Caco-2 (cell line): ENCODE measurements at regions not wholly inside any gene's neighbourhood (a gene's known extent, or its start where the extent isn't known, plus 50 kb on each side); places are given as distances from the start of the nearest gene placed in this dataset.

Source experiments
- BruUV-seq: library from RNA; stranded (reverse); fragments of 400-500 nt; replicated peaks from 2 replicates; lab custom pipeline; 2021; lab: Mats Ljungman, UMichigan
- CTCF ChIA-PET: fragments of 300-600 bp; sonication (Branson Sonifier 250); formaldehyde crosslinking; loops from one replicate; lab custom pipeline; 2022; ENCODE audit warnings: antibody characterized with exemption; lab: Charles Lee
- POLR2A ChIA-PET: fragments of 300-600 bp; sonication (Branson Sonifier 250); formaldehyde crosslinking; loops from one replicate; lab custom pipeline; 2022; ENCODE audit warnings: antibody characterized with exemption; lab: Charles Lee
- DNase-seq, 2 experiments: peaks; one replicate each; pipeline versions ENCODE4 v3.0.0 to v3.0.0-alpha.2; 2020 to 2022
- H3K27me3 ChIP-seq: replicated peaks from 2 replicates; pipeline ENCODE4 v1.6.0; 2011; ENCODE audit warnings: low read length; ENCODE audit not compliant: control insufficient read depth, insufficient read depth
- H3K36me3 ChIP-seq: 2 replicates; pipeline ENCODE4 v1.5.1; 2011; ENCODE audit warnings: low read length; ENCODE audit not compliant: control insufficient read depth, insufficient read depth
- H3K4me1 ChIP-seq: fragments of 250-450 bp; sonication (Bioruptor Pico); 2 replicates; pipeline ENCODE4 v1.5.1; 2020; ENCODE audit warnings: mild to moderate bottlenecking
- H3K4me3 ChIP-seq: 2 replicates; pipeline ENCODE4 v1.5.1; 2011; ENCODE audit warnings: low read depth, mild to moderate bottlenecking, control low read depth, low read length
- H3K9me3 ChIP-seq: fragments of 250-450 bp; sonication (Bioruptor Pico); 2 replicates; pipeline ENCODE4 v1.5.1; 2020; ENCODE audit warnings: mild to moderate bottlenecking, moderate library complexity
- H3K27ac Mint-ChIP-seq: one replicate; pipeline ENCODE4 v1.8.0; 2022; ENCODE audit warnings: mixed read lengths; ENCODE audit not compliant: unreplicated experiment
- H3K27me3 Mint-ChIP-seq: one replicate; pipeline ENCODE4 v1.8.0; 2022; ENCODE audit warnings: mixed read lengths; ENCODE audit not compliant: insufficient read depth, unreplicated experiment
- H3K36me3 Mint-ChIP-seq: one replicate; pipeline ENCODE4 v1.8.0; 2022; ENCODE audit warnings: mild to moderate bottlenecking, mixed read lengths; ENCODE audit not compliant: insufficient read depth, unreplicated experiment
- H3K4me1 Mint-ChIP-seq: one replicate; pipeline ENCODE4 v1.8.0; 2022; ENCODE audit warnings: low read depth, mixed read lengths; ENCODE audit not compliant: unreplicated experiment
- H3K4me3 Mint-ChIP-seq: one replicate; pipeline ENCODE4 v1.8.0; 2022; ENCODE audit warnings: mild to moderate bottlenecking, moderate library complexity, mixed read lengths; ENCODE audit not compliant: unreplicated experiment
- H3K9me3 Mint-ChIP-seq: one replicate; pipeline ENCODE4 v1.8.0; 2022; ENCODE audit warnings: mixed read lengths; ENCODE audit not compliant: unreplicated experiment
- intact Hi-C: fragments of 100-400 bp; cut with micrococcal nuclease; formaldehyde crosslinking; loops from one replicate; pipeline ENCODE4 v1.10.0; 2022; ENCODE audit not compliant: unreplicated experiment
- TF ChIP-seq, protein P1 (sequence below), 2 experiments: fragments of 200-600 bp in 1 of 2; IDR thresholded peaks; 1 replicate in 1 of 2; 2 replicates in 1 of 2; pipeline versions ENCODE4 v1.5.1 to v1.8.0; 2011 to 2022; ENCODE audit warnings: antibody characterized with exemption in 1 of 2, control low read depth in 1 of 2, inconsistent platforms in 1 of 2, low read depth in 1 of 2, low read length in 1 of 2, mild to moderate bottlenecking in 1 of 2, moderate library complexity in 1 of 2; ENCODE audit not compliant: insufficient read depth in 1 of 2, severe bottlenecking in 1 of 2, unreplicated experiment in 1 of 2

DNA sequence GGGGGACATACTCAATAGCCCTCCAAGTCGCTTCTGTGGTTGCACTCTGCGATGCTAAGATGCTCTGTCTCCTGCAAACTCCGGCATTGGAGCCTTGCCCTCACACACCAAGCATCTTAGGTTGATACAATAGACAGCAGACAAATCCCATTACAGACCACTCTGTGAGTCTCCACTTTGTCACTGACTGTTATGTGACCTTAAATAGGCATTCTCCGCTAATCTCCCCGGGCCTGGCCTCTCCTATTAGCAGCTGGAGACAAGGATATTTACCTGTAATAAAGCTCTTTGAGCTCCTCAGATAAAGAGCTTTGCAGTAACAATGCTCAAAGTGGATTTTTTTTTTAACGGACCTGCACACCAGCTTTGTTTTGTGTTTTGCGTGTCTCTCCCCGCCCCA is 479.7 kb upstream of the TBX3 start:
- H3K36me3 ChIP-seq: no peaks in the 10 kb centered on the region
- no peaks in the 10 kb centered on the region for H3K27me3 ChIP-seq
- Mint-ChIP-seq H3K27me3 (no peaks in the 10 kb centered on the region), H3K4me1 (peaks cover 40% of the 10 kb centered on the region), H3K9me3 (no peaks in the 10 kb centered on the region), H3K36me3 (no peaks in the 10 kb centered on the region), H3K4me3 (no peak overlapping the region), H3K27ac (no peak overlapping the region)
- no peaks in the 10 kb centered on the region for H3K9me3 ChIP-seq
- no TSS peak for BruUV-seq
- TF ChIP-seq, protein P1, sequence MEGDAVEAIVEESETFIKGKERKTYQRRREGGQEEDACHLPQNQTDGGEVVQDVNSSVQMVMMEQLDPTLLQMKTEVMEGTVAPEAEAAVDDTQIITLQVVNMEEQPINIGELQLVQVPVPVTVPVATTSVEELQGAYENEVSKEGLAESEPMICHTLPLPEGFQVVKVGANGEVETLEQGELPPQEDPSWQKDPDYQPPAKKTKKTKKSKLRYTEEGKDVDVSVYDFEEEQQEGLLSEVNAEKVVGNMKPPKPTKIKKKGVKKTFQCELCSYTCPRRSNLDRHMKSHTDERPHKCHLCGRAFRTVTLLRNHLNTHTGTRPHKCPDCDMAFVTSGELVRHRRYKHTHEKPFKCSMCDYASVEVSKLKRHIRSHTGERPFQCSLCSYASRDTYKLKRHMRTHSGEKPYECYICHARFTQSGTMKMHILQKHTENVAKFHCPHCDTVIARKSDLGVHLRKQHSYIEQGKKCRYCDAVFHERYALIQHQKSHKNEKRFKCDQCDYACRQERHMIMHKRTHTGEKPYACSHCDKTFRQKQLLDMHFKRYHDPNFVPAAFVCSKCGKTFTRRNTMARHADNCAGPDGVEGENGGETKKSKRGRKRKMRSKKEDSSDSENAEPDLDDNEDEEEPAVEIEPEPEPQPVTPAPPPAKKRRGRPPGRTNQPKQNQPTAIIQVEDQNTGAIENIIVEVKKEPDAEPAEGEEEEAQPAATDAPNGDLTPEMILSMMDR (IDR thresholded peaks at IDR 0.05; ENCODE audit: insufficient read depth in 1 of 2, low read depth in 1 of 2, low read length in 1 of 2, severe bottlenecking in 1 of 2, unreplicated experiment in 1 of 2): no peak
- intact Hi-C loops: no loop called here
- peaks cover 45% of the 10 kb centered on the region for H3K4me1 ChIP-seq
- ChIA-PET POLR2A (interaction anchor here (0.6 kb wide), 2 partner anchors 222 to 461 kb away, joined by 3 to 4 read pairs; no protein-coding TSS in a partner anchor), CTCF (interaction anchor here (0.9 to 1.3 kb wide), 4 partner anchors 24 to 501 kb away, joined by 4 to 7 read pairs (median 4); partner anchors contain the start of gene TBX3)
- no peak overlapping the region for H3K4me3 ChIP-seq
- DNase-seq: peak; percentile 61 to 65

DNA sequence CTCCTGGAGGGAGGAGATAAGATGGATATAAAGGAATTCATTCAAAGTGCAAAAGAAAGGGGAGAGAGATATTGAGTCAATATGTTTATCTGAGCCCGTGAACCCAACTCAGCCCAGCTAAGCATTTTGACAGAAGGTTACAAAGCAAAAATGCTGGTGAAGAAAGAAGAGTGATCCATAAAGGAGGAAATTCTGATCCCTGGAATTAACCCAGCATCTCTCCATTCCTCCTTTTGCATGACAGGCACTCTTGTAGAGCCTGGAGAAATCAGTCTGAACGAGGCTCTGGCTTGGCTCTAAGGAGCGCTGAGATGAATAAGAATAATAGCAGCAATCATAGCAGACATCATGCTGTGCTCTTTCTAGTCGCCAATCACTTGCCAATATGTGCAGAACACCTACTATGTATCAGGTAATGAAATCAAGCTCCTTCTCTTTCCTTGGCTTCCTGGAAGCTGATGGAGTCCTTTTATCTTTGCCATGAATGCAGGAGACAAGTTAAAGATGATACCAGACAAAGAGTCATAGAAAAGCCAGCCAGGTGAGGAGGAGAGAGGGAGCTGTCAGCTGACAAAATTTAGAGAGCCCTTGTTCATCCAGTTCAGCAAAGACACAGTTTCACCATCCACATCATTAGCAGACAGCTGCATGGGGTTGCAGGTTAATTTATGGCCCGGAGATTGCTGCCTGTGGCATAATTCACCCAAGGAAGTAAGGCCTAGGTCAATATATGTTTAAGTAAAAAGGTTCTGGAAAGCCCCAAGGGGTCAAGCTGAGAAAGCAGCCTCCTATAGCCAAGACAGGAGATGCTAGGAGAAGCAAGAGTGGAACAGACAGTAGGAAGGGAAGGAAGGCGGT is 476.5 kb upstream of the TBX3 start:
- BruUV-seq: no TSS peak
- Mint-ChIP-seq H3K36me3 (no peaks in the 10 kb centered on the region), H3K27ac (no peak overlapping the region), H3K27me3 (no peaks in the 10 kb centered on the region), H3K4me3 (no peak overlapping the region), H3K9me3 (no peaks in the 10 kb centered on the region), H3K4me1 (peaks cover 44% of the 10 kb centered on the region)
- POLR2A ChIA-PET: no interaction called here
- TF ChIP-seq, protein P1 (IDR thresholded peaks at IDR 0.05; ENCODE audit: insufficient read depth in 1 of 2, low read depth in 1 of 2, low read length in 1 of 2, severe bottlenecking in 1 of 2, unreplicated experiment in 1 of 2): no peak
- DNase-seq: peak; percentile 62 to 70
- Histone ChIP-seq H3K27me3 (no peaks in the 10 kb centered on the region), H3K4me1 (peaks cover 47% of the 10 kb centered on the region), H3K9me3 (no peaks in the 10 kb centered on the region), H3K4me3 (no peak overlapping the region), H3K36me3 (no peaks in the 10 kb centered on the region)
- CTCF ChIA-PET: interaction anchor here (0.6 kb wide), 1 partner anchor 477 kb away, joined by 3 read pairs; the partner anchor contains the start of gene TBX3
- intact Hi-C loops: loop anchor here (1.0 kb wide), 1 partner anchor 476 kb away; the partner anchor contains the start of gene TBX3

DNA sequence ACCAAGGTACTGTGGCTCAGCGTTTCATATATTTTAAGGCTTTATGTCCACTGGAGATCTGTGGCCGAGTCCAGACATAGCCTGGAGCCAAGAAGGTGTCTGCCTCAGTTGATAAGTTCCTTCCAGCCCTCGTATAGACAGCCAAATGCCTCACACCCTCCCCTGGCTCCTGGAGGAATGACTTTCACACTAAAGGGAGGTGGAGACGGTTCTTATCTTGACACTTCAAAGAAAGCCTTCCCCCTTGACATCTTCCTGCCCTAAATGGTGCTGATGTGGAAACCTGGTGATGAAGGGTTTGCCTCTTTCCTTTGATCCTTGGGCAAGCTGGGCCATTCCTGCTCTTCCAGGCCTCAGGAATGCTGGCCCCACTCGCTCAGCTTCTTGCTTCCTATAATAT is 474.8 kb upstream of the TBX3 start:
- Histone ChIP-seq H3K4me3 (no peak overlapping the region), H3K9me3 (no peaks in the 10 kb centered on the region), H3K4me1 (peaks cover 40% of the 10 kb centered on the region), H3K36me3 (no peaks in the 10 kb centered on the region), H3K27me3 (no peaks in the 10 kb centered on the region)
- Mint-ChIP-seq H3K27me3 (no peaks in the 10 kb centered on the region), H3K9me3 (no peaks in the 10 kb centered on the region), H3K4me1 (peaks cover 40% of the 10 kb centered on the region), H3K27ac (no peak overlapping the region), H3K4me3 (no peak overlapping the region), H3K36me3 (no peaks in the 10 kb centered on the region)
- CTCF ChIA-PET: interaction anchor here (0.6 kb wide), 2 partner anchors 399 to 518 kb away, joined by 3 to 4 read pairs; no protein-coding TSS in a partner anchor
- TF ChIP-seq, protein P1 (IDR thresholded peaks at IDR 0.05; ENCODE audit: insufficient read depth in 1 of 2, low read depth in 1 of 2, low read length in 1 of 2, severe bottlenecking in 1 of 2, unreplicated experiment in 1 of 2): no peak
- peak; percentile 69 to 79 for DNase-seq
- intact Hi-C loops: loop anchor here (2.0 kb wide), 1 partner anchor 490 kb away; no protein-coding TSS in a partner anchor
- POLR2A ChIA-PET: no interaction called here
- no TSS peak for BruUV-seq
